Left lung (tissue), 4 donors: ENCODE measurements at regions not wholly inside any gene's neighbourhood (a gene's known extent, or its start where the extent isn't known, plus 50 kb on each side); places are given as distances from the start of the nearest gene placed in this dataset.

ENCODE experiments used
- ATAC-seq: fragments of 200-7000 bp; cut with Tn5 transposase; one replicate; pipeline ENCODE4 v1.9.1; 2020; ENCODE audit warnings: moderate library complexity
- DNase-seq, 4 donors: peaks; one replicate each; pipeline ENCODE4 v3.0.0-alpha.2; 2013 to 2020
- H3K27ac ChIP-seq, 2 donors: fragments of 200-600 bp; sonication (generic) in 1 of 2; one replicate each; pipeline versions ENCODE4 v1.5.0 to v1.8.0; 2020 to 2021
- H3K27me3 ChIP-seq, 2 donors: fragments of 200-600 bp; sonication (generic) in 1 of 2; one replicate each; pipeline versions ENCODE4 v1.5.0 to v1.8.0; 2020 to 2021
- H3K36me3 ChIP-seq, 2 donors: fragments of 200-600 bp; sonication (generic) in 1 of 2; one replicate each; pipeline versions ENCODE4 v1.5.0 to v1.8.0; 2020 to 2021
- H3K4me1 ChIP-seq, 2 donors: fragments of 200-600 bp; one replicate each; pipeline ENCODE4 v1.8.0; 2021
- H3K4me3 ChIP-seq, 2 donors: fragments of 200-600 bp; sonication (generic) in 1 of 2; one replicate each; pipeline versions ENCODE4 v1.5.0 to v1.8.0; 2020 to 2021; ENCODE audit warnings: mild to moderate bottlenecking in 1 of 2
- H3K9me3 ChIP-seq, 2 donors: fragments of 200-600 bp; sonication (generic) in 1 of 2; one replicate each; pipeline versions ENCODE4 v1.5.0 to v1.8.0; 2020 to 2021
- CTCF ChIP-seq, 2 donors: fragments of 200-600 bp; sonication (generic) in 1 of 2; IDR thresholded peaks; one replicate each; pipeline versions ENCODE4 v1.5.0 to v1.8.0; 2021; ENCODE audit warnings: antibody characterized with exemption in 2 of 2
- intact Hi-C, 2 donors: fragments of 100-400 bp; cut with DNase I; formaldehyde crosslinking; loops; one replicate each; pipeline versions ENCODE4 v1.11.2 to v1.14.2; 2022
- donor health status: DM: no; HTN: yes; CAD: no.
- donor health status: DM: no; HTN: no; CAD: no.

GRCh38 chr20:39176457-39176856 is 214.3 kb downstream of the DHX35 start:
- Histone ChIP-seq H3K27me3 (no peaks in the 10 kb centered on the region), H3K4me3 (no peak overlapping the region), H3K36me3 (no peaks in the 10 kb centered on the region), H3K27ac (no peak overlapping the region), H3K9me3 (no peaks in the 10 kb centered on the region), H3K4me1 (no peaks in the 10 kb centered on the region)
- DNase-seq (no peak), ATAC-seq (no peak)
- intact Hi-C loops, result no loop called here
- TF ChIP-seq CTCF (IDR thresholded peaks at IDR 0.05), result no peak

- intact Hi-C loops, result no loop called here
- Histone ChIP-seq H3K4me1 (no peaks in the 10 kb centered on the region), H3K27me3 (no peaks in the 10 kb centered on the region), H3K4me3 (no peak overlapping the region), H3K9me3 (no peaks in the 10 kb centered on the region), H3K36me3 (no peaks in the 10 kb centered on the region), H3K27ac (no peak overlapping the region)
- ATAC-seq (no peak), DNase-seq (no peak)
- no peak for TF ChIP-seq CTCF (IDR thresholded peaks at IDR 0.05)
Observed at GRCh38 chr20:39170896-39171463, 208.8 kb downstream of the DHX35 start.

GRCh38 chr20:39165099-39165498 is 203.0 kb downstream of the DHX35 start:
- intact Hi-C loops, result no loop called here
- TF ChIP-seq CTCF (IDR thresholded peaks at IDR 0.05), result no peak
- ATAC-seq (no peak), DNase-seq (no peak)
- H3K27ac ChIP-seq, result no peak overlapping the region
- no peaks in the 10 kb centered on the region for H3K36me3 ChIP-seq
- no peak overlapping the region for H3K4me3 ChIP-seq
- no peaks in the 10 kb centered on the region for H3K4me1 ChIP-seq
- H3K9me3 ChIP-seq, result no peaks in the 10 kb centered on the region
- no peaks in the 10 kb centered on the region for H3K27me3 ChIP-seq

GRCh38 chr20:39164642-39165041 is 202.5 kb downstream of the DHX35 start:
- DNase-seq (no peak), ATAC-seq (no peak)
- intact Hi-C loops, result no loop called here
- no peak overlapping the region for H3K4me3 ChIP-seq
- H3K9me3 ChIP-seq, result no peaks in the 10 kb centered on the region
- no peaks in the 10 kb centered on the region for H3K36me3 ChIP-seq
- H3K27ac ChIP-seq, result no peak overlapping the region
- no peak for TF ChIP-seq CTCF (IDR thresholded peaks at IDR 0.05)
- no peaks in the 10 kb centered on the region for H3K4me1 ChIP-seq
- no peaks in the 10 kb centered on the region for H3K27me3 ChIP-seq

- Histone ChIP-seq H3K36me3 (no peaks in the 10 kb centered on the region), H3K27me3 (no peaks in the 10 kb centered on the region), H3K27ac (no peak overlapping the region), H3K4me3 (no peak overlapping the region), H3K9me3 (no peaks in the 10 kb centered on the region), H3K4me1 (no peaks in the 10 kb centered on the region)
- intact Hi-C loops, result no loop called here
- TF ChIP-seq CTCF (IDR thresholded peaks at IDR 0.05), result no peak
- DNase-seq (peak in 1 of 4 donors; percentile 8), ATAC-seq (no peak)
Observed at GRCh38 chr20:39163993-39164392, 201.8 kb downstream of the DHX35 start.
